Caco-2 (cell line): ENCODE measurements at regions not wholly inside any gene's neighbourhood (a gene's known extent, or its start where the extent isn't known, plus 50 kb on each side); places are given as distances from the start of the nearest gene placed in this dataset.

Experiments
- BruUV-seq: library from RNA; stranded (reverse); fragments of 400-500 nt; replicated peaks from 2 replicates; lab custom pipeline; 2021; lab: Mats Ljungman, UMichigan
- CTCF ChIA-PET: fragments of 300-600 bp; sonication (Branson Sonifier 250); formaldehyde crosslinking; loops from one replicate; lab custom pipeline; 2022; ENCODE audit warnings: antibody characterized with exemption; lab: Charles Lee
- POLR2A ChIA-PET: fragments of 300-600 bp; sonication (Branson Sonifier 250); formaldehyde crosslinking; loops from one replicate; lab custom pipeline; 2022; ENCODE audit warnings: antibody characterized with exemption; lab: Charles Lee
- DNase-seq, 2 experiments: peaks; one replicate each; pipeline versions ENCODE4 v3.0.0 to v3.0.0-alpha.2; 2020 to 2022
- H3K27me3 ChIP-seq: replicated peaks from 2 replicates; pipeline ENCODE4 v1.6.0; 2011; ENCODE audit warnings: low read length; ENCODE audit not compliant: control insufficient read depth, insufficient read depth
- H3K36me3 ChIP-seq: 2 replicates; pipeline ENCODE4 v1.5.1; 2011; ENCODE audit warnings: low read length; ENCODE audit not compliant: control insufficient read depth, insufficient read depth
- H3K4me1 ChIP-seq: fragments of 250-450 bp; sonication (Bioruptor Pico); 2 replicates; pipeline ENCODE4 v1.5.1; 2020; ENCODE audit warnings: mild to moderate bottlenecking
- H3K4me3 ChIP-seq: 2 replicates; pipeline ENCODE4 v1.5.1; 2011; ENCODE audit warnings: low read depth, mild to moderate bottlenecking, control low read depth, low read length
- H3K9me3 ChIP-seq: fragments of 250-450 bp; sonication (Bioruptor Pico); 2 replicates; pipeline ENCODE4 v1.5.1; 2020; ENCODE audit warnings: mild to moderate bottlenecking, moderate library complexity
- H3K27ac Mint-ChIP-seq: one replicate; pipeline ENCODE4 v1.8.0; 2022; ENCODE audit warnings: mixed read lengths; ENCODE audit not compliant: unreplicated experiment
- H3K27me3 Mint-ChIP-seq: one replicate; pipeline ENCODE4 v1.8.0; 2022; ENCODE audit warnings: mixed read lengths; ENCODE audit not compliant: insufficient read depth, unreplicated experiment
- H3K36me3 Mint-ChIP-seq: one replicate; pipeline ENCODE4 v1.8.0; 2022; ENCODE audit warnings: mild to moderate bottlenecking, mixed read lengths; ENCODE audit not compliant: insufficient read depth, unreplicated experiment
- H3K4me1 Mint-ChIP-seq: one replicate; pipeline ENCODE4 v1.8.0; 2022; ENCODE audit warnings: low read depth, mixed read lengths; ENCODE audit not compliant: unreplicated experiment
- H3K4me3 Mint-ChIP-seq: one replicate; pipeline ENCODE4 v1.8.0; 2022; ENCODE audit warnings: mild to moderate bottlenecking, moderate library complexity, mixed read lengths; ENCODE audit not compliant: unreplicated experiment
- H3K9me3 Mint-ChIP-seq: one replicate; pipeline ENCODE4 v1.8.0; 2022; ENCODE audit warnings: mixed read lengths; ENCODE audit not compliant: unreplicated experiment
- CTCF ChIP-seq, 2 experiments: fragments of 200-600 bp in 1 of 2; IDR thresholded peaks; 1 replicate in 1 of 2; 2 replicates in 1 of 2; pipeline versions ENCODE4 v1.5.1 to v1.8.0; 2011 to 2022; ENCODE audit warnings: antibody characterized with exemption in 1 of 2, control low read depth in 1 of 2, inconsistent platforms in 1 of 2, low read depth in 1 of 2, low read length in 1 of 2, mild to moderate bottlenecking in 1 of 2, moderate library complexity in 1 of 2; ENCODE audit not compliant: insufficient read depth in 1 of 2, severe bottlenecking in 1 of 2, unreplicated experiment in 1 of 2
- intact Hi-C: fragments of 100-400 bp; cut with micrococcal nuclease; formaldehyde crosslinking; loops from one replicate; pipeline ENCODE4 v1.10.0; 2022; ENCODE audit not compliant: unreplicated experiment

- Mint-ChIP-seq H3K27ac (no peak overlapping the region), H3K9me3 (no peaks in the 10 kb centered on the region), H3K4me3 (no peak overlapping the region), H3K4me1 (no peaks in the 10 kb centered on the region), H3K36me3 (no peaks in the 10 kb centered on the region), H3K27me3 (no peaks in the 10 kb centered on the region)
- Histone ChIP-seq H3K27me3 (no peaks in the 10 kb centered on the region), H3K9me3 (no peaks in the 10 kb centered on the region), H3K4me3 (no peak overlapping the region), H3K4me1 (no peaks in the 10 kb centered on the region), H3K36me3 (no peaks in the 10 kb centered on the region)
- ChIA-PET POLR2A (no interaction called here), CTCF (no interaction called here)
- intact Hi-C loops, result no loop called here
- DNase-seq, result no peak
- TF ChIP-seq CTCF (IDR thresholded peaks at IDR 0.05; ENCODE audit: insufficient read depth in 1 of 2, low read depth in 1 of 2, low read length in 1 of 2, severe bottlenecking in 1 of 2, unreplicated experiment in 1 of 2), result no peak
- BruUV-seq, result no TSS peak
Measured at GRCh38 chr9:26191711-26192110, 513.5 kb upstream of the TUSC1 start.

DNA sequence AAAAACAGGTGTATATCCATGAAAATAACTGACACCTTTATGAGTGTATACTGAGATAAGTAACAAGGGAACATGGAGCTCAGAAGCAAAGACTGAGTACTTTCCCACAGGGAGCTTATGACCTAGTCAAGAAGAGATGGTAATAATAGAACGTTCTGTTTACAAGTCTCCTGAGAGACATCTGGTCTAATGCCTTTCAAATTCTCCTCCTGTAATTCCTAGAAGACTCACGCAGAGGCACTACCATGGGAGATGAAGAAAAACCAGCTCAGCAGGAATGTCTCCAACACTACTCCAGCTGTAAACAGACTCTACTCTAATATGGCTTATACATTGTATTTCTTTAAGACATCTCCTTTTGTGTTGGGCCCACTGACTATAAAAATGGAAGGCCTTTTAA lies 503.6 kb upstream of the TUSC1 start:
- Histone ChIP-seq H3K4me1 (no peaks in the 10 kb centered on the region), H3K9me3 (no peaks in the 10 kb centered on the region), H3K36me3 (no peaks in the 10 kb centered on the region), H3K4me3 (no peak overlapping the region), H3K27me3 (no peaks in the 10 kb centered on the region)
- Mint-ChIP-seq H3K36me3 (no peaks in the 10 kb centered on the region), H3K27ac (no peak overlapping the region), H3K4me3 (no peak overlapping the region), H3K4me1 (no peaks in the 10 kb centered on the region), H3K9me3 (no peaks in the 10 kb centered on the region), H3K27me3 (no peaks in the 10 kb centered on the region)
- TF ChIP-seq CTCF (IDR thresholded peaks at IDR 0.05; ENCODE audit: insufficient read depth in 1 of 2, low read depth in 1 of 2, low read length in 1 of 2, severe bottlenecking in 1 of 2, unreplicated experiment in 1 of 2), result no peak
- DNase-seq, result no peak
- BruUV-seq, result no TSS peak
- ChIA-PET CTCF (no interaction called here), POLR2A (no interaction called here)
- intact Hi-C loops, result no loop called here

DNA sequence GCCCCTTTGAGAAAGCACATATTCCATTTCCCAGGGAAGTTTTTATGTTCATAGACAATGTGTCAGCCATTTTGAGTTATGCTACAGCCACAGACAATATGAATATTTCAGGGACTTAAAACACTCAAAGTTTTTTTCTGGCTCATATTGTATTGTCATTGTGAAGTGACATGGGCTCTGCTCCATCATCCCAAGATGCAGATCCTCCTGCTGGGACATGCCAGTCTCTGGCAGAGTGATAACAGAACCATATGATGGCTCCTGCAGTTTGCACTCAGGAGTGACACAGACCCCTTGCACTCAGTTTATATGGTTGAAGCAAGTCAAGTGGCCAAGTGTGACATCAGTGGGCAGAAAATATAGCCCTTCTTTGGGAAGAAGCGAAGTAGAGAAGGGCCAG lies 498.4 kb upstream of the TUSC1 start:
- CTCF ChIA-PET, result no interaction called here

More for the DNA sequence above, 498.4 kb upstream of the TUSC1 start:
- H3K4me3 ChIP-seq, result no peak overlapping the region
- Mint-ChIP-seq H3K36me3 (no peaks in the 10 kb centered on the region), H3K27me3 (no peaks in the 10 kb centered on the region), H3K4me1 (no peaks in the 10 kb centered on the region), H3K27ac (no peak overlapping the region), H3K4me3 (no peak overlapping the region), H3K9me3 (no peaks in the 10 kb centered on the region)
- no TSS peak for BruUV-seq
- no peak for TF ChIP-seq CTCF (IDR thresholded peaks at IDR 0.05; ENCODE audit: insufficient read depth in 1 of 2, low read depth in 1 of 2, low read length in 1 of 2, severe bottlenecking in 1 of 2, unreplicated experiment in 1 of 2)
- POLR2A ChIA-PET, result no interaction called here
- no peak for DNase-seq
- intact Hi-C loops, result no loop called here
- no peaks in the 10 kb centered on the region for H3K27me3 ChIP-seq
- H3K9me3 ChIP-seq, result no peaks in the 10 kb centered on the region
- H3K36me3 ChIP-seq, result no peaks in the 10 kb centered on the region
- H3K4me1 ChIP-seq, result no peaks in the 10 kb centered on the region
